CD14-positive monocyte (primary cell): ENCODE measurements at regions not wholly inside any gene's neighbourhood (a gene's known extent, or its start where the extent isn't known, plus 50 kb on each side); places are given as distances from the start of the nearest gene placed in this dataset.

Experiments used
- DNase-seq, 3 donors: peaks; one replicate each; pipeline ENCODE4 v3.0.0-alpha.2; 2011 to 2022
- H2AFZ ChIP-seq: 2 replicates; pipeline ENCODE4 v1.6.0; 2012; ENCODE audit warnings: mild to moderate bottlenecking, low read depth, low read length, inconsistent platforms; ENCODE audit not compliant: insufficient read depth, poor library complexity, severe bottlenecking
- H3K27ac ChIP-seq, 2 donors: 1 replicate in 1 of 2; 2 replicates in 1 of 2; pipeline ENCODE4 v1.5.1; 2012 to 2013; ENCODE audit warnings: low read length in 2 of 2, control low read depth in 1 of 2, inconsistent platforms in 1 of 2, low read depth in 1 of 2, mild to moderate bottlenecking in 1 of 2
- H3K27me3 ChIP-seq, 2 donors: one replicate each; pipeline versions ENCODE4 v1.6.0 to v1.6.1; 2011 to 2013; ENCODE audit warnings: low read length in 2 of 2; ENCODE audit not compliant: control insufficient read depth in 2 of 2, insufficient read depth in 2 of 2
- H3K36me3 ChIP-seq, 2 donors: replicated peaks in 1 of 2; 1 replicate in 1 of 2; 2 replicates in 1 of 2; pipeline versions ENCODE4 v1.5.1 to v1.6.1; 2012 to 2013; ENCODE audit warnings: low read length in 2 of 2, control low read depth in 1 of 2, inconsistent platforms in 1 of 2, mild to moderate bottlenecking in 1 of 2; ENCODE audit not compliant: insufficient read depth in 2 of 2, control insufficient read depth in 1 of 2
- H3K4me1 ChIP-seq, 2 donors: 1 replicate in 1 of 2; 2 replicates in 1 of 2; pipeline versions ENCODE4 v1.5.1 to v1.6.1; 2012 to 2013; ENCODE audit warnings: low read length in 2 of 2, control low read depth in 1 of 2, inconsistent platforms in 1 of 2, mild to moderate bottlenecking in 1 of 2, moderate library complexity in 1 of 2; ENCODE audit not compliant: insufficient read depth in 2 of 2, control insufficient read depth in 1 of 2
- H3K4me2 ChIP-seq: replicated peaks from 2 replicates; pipeline ENCODE3; 2012; ENCODE audit warnings: low read length, moderate library complexity, mild to moderate bottlenecking; ENCODE audit not compliant: poor library complexity, severe bottlenecking; ENCODE audit errors: extremely low read depth
- H3K4me3 ChIP-seq, 3 experiments: fragments of 200-600 bp in 1 of 3; sonication (generic) in 1 of 3; replicated peaks in 1 of 3; 1 replicate in 2 of 3; 2 replicates in 1 of 3; pipeline ENCODE4 v1.5.1; 2011 to 2013; ENCODE audit warnings: low read length in 3 of 3, mild to moderate bottlenecking in 3 of 3, control low read depth in 2 of 3, low read depth in 2 of 3, inconsistent platforms in 1 of 3, moderate library complexity in 1 of 3
- H3K79me2 ChIP-seq: 2 replicates; pipeline ENCODE4 v1.6.0; 2012; ENCODE audit warnings: mild to moderate bottlenecking, control low read depth, inconsistent platforms, low read length, moderate library complexity; ENCODE audit not compliant: insufficient read depth
- H3K9ac ChIP-seq: 2 replicates; pipeline ENCODE4 v1.6.0; 2017; ENCODE audit warnings: low read length, mild to moderate bottlenecking; ENCODE audit not compliant: insufficient read depth, poor library complexity, severe bottlenecking
- H3K9me3 ChIP-seq, 2 donors: replicated peaks in 1 of 2; 1 replicate in 1 of 2; 2 replicates in 1 of 2; pipeline versions ENCODE4 v1.5.1 to v1.6.1; 2012 to 2013; ENCODE audit warnings: low read length in 2 of 2, control low read depth in 1 of 2; ENCODE audit not compliant: control insufficient read depth in 1 of 2, insufficient read depth in 1 of 2
- H4K20me1 ChIP-seq: 2 replicates; pipeline ENCODE4 v1.6.0; 2012; ENCODE audit warnings: mild to moderate bottlenecking, low read length, control low read depth, moderate library complexity; ENCODE audit not compliant: insufficient read depth
- H3K27ac Mint-ChIP-seq, 7 donors: one replicate each; pipeline ENCODE4 v1.8.0; 2020; ENCODE audit warnings: mild to moderate bottlenecking in 7 of 7, mixed read lengths in 7 of 7, moderate library complexity in 6 of 7, inconsistent platforms in 2 of 7
- H3K27me3 Mint-ChIP-seq, 3 donors: one replicate each; pipeline ENCODE4 v1.8.0; 2021 to 2022; ENCODE audit warnings: low read depth in 3 of 3, mild to moderate bottlenecking in 3 of 3, mixed read lengths in 3 of 3, moderate library complexity in 3 of 3, inconsistent platforms in 1 of 3
- H3K36me3 Mint-ChIP-seq, 2 donors: one replicate each; pipeline ENCODE4 v1.8.0; 2020; ENCODE audit warnings: mixed read lengths in 2 of 2, inconsistent platforms in 1 of 2, mild to moderate bottlenecking in 1 of 2
- H3K4me1 Mint-ChIP-seq: one replicate; pipeline ENCODE4 v1.8.0; 2020; ENCODE audit warnings: mild to moderate bottlenecking, mixed read lengths
- H3K4me3 Mint-ChIP-seq, 2 donors: one replicate each; pipeline ENCODE4 v1.8.0; 2020; ENCODE audit warnings: mild to moderate bottlenecking in 2 of 2, mixed read lengths in 2 of 2, moderate library complexity in 1 of 2
- H3K9me3 Mint-ChIP-seq, 7 donors: one replicate each; pipeline ENCODE4 v1.8.0; 2020 to 2022; ENCODE audit warnings: mixed read lengths in 7 of 7, mild to moderate bottlenecking in 6 of 7, moderate library complexity in 6 of 7, inconsistent platforms in 2 of 7
- CTCF ChIP-seq: fragments of 200-600 bp; IDR thresholded peaks from one replicate; pipeline ENCODE4 v1.8.0; 2022; ENCODE audit warnings: antibody characterized with exemption, mild to moderate bottlenecking
- WGBS: methylation state at CpG from one replicate; pipeline ENCODE4 v1.1.5; 2013; ENCODE audit warnings: missing lambda C conversion rate; ENCODE audit not compliant: insufficient coverage; 5-methylcytosine and 5-hydroxymethylcytosine counted together
- intact Hi-C, 2 donors: fragments of 100-400 bp; cut with micrococcal nuclease; formaldehyde crosslinking; loops; one replicate each; pipeline versions ENCODE4 v1.15.0 to v1.15.1; 2023

- no peaks in the 10 kb centered on the region for H4K20me1 ChIP-seq
- no peak for DNase-seq
- no peaks in the 10 kb centered on the region for H3K27me3 ChIP-seq
- H3K4me1 Mint-ChIP-seq, result peaks cover 5% of the 10 kb centered on the region
- no peak overlapping the region for H3K27ac Mint-ChIP-seq
- no CpG with 5 or more reads among the region's 2 CpGs for whole genome bisulfite sequencing
- H2AFZ ChIP-seq, result no peak overlapping the region
- no peak for TF ChIP-seq CTCF
- no peak overlapping the region for H3K4me3 ChIP-seq
- H3K36me3 Mint-ChIP-seq, result no peaks in the 10 kb centered on the region
- H3K9ac ChIP-seq, result no peak overlapping the region
- H3K4me2 ChIP-seq, result no peak overlapping the region
- H3K27ac ChIP-seq, result no peak overlapping the region
- intact Hi-C loops, result no loop called here
- no peaks in the 10 kb centered on the region for H3K9me3 ChIP-seq
- no peaks in the 10 kb centered on the region for H3K79me2 ChIP-seq
- H3K36me3 ChIP-seq, result no peaks in the 10 kb centered on the region
- H3K9me3 Mint-ChIP-seq, result no peaks in the 10 kb centered on the region
- H3K27me3 Mint-ChIP-seq, result peaks cover 0 to 7% (median 2%) of the 10 kb centered on the region in 3 donors
- no peak overlapping the region for H3K4me3 Mint-ChIP-seq
- no peaks in the 10 kb centered on the region for H3K4me1 ChIP-seq
These were observed 563.7 kb downstream of the PLCL1 start for GRCh38 chr2:198368089-198368488.

- Histone ChIP-seq H4K20me1 (no peaks in the 10 kb centered on the region), H3K4me2 (no peak overlapping the region), H2AFZ (no peak overlapping the region), H3K79me2 (no peaks in the 10 kb centered on the region), H3K9ac (no peak overlapping the region), H3K36me3 (no peaks in the 10 kb centered on the region), H3K4me3 (no peak overlapping the region), H3K9me3 (no peaks in the 10 kb centered on the region), H3K27ac (no peak overlapping the region), H3K4me1 (no peaks in the 10 kb centered on the region), H3K27me3 (no peaks in the 10 kb centered on the region)
- Mint-ChIP-seq H3K36me3 (no peaks in the 10 kb centered on the region), H3K4me1 (no peaks in the 10 kb centered on the region), H3K9me3 (no peaks in the 10 kb centered on the region), H3K4me3 (no peak overlapping the region), H3K27ac (no peak overlapping the region), H3K27me3 (peaks cover 0 to 2% (median 0%) of the 10 kb centered on the region in 3 donors)
- DNase-seq, result no peak
- no peak for TF ChIP-seq CTCF
- WGBS, result no CpG with 5 or more reads among the region's 1 CpG
- intact Hi-C loops, result no loop called here
These were observed 558.3 kb downstream of the PLCL1 start for GRCh38 chr2:198362740-198363139.
